ENCODE measurements at regions not wholly inside any gene's neighbourhood (a gene's known extent, or its start where the extent isn't known, plus 50 kb on each side); places are given as distances from the start of the nearest gene placed in this dataset.
"Not testable (repeated sequence)": the region's sequence is repeated elsewhere in the genome, so short reads cannot be mapped to it uniquely, and the experiment has no call there.

DNA sequence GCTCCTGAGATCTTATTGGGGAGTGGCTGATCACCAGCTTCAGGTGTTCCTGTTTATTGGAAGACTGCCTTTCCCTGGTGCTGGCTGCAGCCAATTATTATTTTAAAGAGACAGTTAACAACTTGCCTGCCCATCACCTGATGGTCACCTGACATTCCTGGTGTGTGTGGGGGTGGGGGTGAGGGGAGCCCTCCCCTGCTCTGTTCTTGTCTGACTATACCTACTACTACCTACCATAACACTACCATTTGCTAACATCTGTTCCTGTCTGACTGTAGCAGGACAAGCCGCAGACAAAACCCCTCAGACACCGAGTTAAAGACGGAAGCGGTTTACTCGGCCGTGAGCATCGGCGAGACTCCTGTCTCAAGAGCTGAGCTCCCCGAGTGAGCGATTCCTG lies 54.9 kb upstream of the NBPF3 start:
- ATAC-seq (ENCODE audit: poor library complexity) (no peak), DNase-seq (no peak)
- intact Hi-C loops (cut with DNase I): no loop called here

DNA sequence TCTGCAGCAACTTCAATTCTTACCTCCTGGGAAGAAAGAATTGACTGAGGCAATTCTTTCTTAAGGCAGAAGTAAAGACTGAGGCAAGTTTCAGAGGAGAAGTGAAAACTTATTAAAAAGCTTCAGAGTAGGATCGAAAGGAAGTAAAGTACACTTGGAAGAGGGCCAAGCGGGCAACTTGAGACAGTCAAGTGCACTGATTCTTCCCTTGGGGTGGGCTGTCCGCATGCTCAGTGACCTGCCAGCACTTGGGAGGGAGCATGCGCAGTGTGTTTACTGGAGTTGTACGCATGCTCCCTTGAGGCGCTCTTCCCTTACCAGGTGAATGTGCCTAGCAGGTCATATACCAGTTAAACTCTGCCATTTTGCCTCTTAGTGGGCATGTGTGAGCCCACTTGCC lies 55.3 kb upstream of the NBPF3 start:
- DNase-seq: no peak
- intact Hi-C loops (cut with DNase I): no loop called here
- ATAC-seq (ENCODE audit: poor library complexity): no peak

- ATAC-seq (ENCODE audit: poor library complexity) (no peak), DNase-seq (no peak)
- intact Hi-C loops (cut with DNase I): no loop called here
Measured at GRCh38 chr1:21383785-21384401, 56.0 kb upstream of the NBPF3 start.

DNA sequence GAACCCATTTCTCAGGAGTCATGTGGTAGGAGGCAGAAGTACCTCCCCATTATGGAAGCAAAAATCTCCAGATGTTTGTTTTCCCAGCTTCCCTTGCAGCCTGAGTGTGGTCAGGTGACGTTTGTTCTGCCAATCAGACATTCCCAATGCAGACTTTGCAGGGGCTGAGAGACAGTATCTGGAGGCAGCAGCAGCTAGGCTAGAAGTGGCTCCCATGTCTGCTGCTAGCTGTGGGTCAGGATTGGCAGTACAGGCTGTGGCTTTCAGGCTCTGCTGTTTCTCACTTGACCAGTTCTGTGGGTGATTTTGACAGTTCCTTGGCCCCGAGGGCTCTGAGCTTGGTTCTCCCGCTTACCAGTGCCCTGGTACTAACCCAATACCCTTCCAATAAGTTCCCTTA lies 58.6 kb upstream of the NBPF3 start:
- ATAC-seq (ENCODE audit: poor library complexity): peak; percentile 82
- intact Hi-C loops (cut with DNase I): no loop called here
- no peak for DNase-seq

DNA sequence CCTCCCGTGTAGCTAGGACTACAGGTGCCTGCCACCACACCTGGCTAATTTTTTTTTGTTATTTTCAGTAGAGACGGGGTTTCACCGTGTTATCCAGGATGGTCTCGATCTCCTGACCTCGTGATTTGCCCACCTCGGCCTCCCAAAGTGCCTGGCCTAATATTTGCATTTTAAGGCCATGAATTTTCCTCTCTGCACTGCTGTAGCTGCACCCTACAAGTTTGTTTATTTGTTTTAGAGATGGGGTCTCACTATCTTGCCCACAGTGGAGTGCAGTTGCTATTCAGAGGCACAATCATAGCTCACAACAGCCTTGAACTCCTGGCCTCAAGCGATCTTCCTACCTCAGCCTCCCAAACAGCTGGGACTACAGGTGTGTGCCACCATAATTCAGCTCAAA lies 59.8 kb upstream of the NBPF3 start:
- intact Hi-C loops (cut with DNase I); DNase-seq; ATAC-seq (ENCODE audit: poor library complexity): not testable (repeated sequence)

DNA sequence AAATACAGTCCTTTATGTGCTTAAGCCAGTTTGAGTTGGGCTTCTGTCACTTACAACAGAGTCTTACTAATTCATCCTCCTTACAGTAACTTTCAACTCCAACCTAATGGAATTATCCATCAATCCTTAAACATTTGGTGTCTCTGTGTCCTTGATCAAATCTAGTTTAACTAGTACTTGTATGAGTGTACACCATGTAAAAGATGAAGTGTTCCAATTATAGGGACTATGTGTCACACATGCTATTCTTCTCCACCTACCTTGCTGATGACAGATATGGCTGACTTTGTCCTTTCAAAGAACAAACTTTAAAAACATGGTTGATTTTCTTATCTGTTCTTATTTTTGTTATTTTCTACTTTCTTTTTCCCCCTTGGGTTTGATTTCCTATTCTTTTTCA lies 60.4 kb upstream of the NBPF3 start:
- intact Hi-C loops (cut with DNase I): no loop called here
- ATAC-seq (ENCODE audit: poor library complexity) (no peak), DNase-seq (no peak)

DNA sequence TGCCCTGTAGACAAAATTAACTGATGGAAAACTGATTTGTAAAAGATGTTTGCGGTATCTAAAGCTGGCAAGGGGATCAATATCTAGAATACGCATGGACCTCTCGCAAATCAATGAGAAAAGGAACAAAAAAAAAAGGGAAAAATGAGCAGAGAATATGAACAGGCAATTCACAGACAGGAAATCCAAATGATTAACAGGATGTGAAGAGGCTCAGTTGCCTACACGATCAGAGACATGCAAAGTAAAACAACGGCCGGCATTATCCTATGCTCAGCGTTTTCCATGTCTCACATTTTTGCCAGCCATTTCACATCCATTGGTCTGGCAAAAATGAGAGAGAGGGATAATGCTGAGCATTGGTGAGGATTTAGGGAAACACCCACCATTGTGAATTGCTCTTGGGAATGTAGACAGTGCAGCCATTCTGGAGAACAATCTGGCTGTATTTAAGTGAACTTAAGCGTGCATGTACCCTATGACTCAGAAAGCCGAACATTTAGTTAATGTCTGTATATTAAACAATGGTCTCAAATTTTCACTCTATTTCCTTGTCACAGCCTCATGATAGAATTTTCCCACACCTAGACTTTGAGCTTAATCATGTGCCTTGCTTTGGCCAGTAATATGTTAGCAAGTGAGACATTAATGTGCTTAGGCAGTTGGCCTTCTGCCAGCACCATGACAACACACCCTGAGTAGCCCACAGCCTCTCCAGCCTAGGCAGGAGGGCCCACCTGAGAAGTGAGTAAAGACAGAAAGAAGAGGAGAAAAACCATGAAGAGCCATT lies 61.0 kb upstream of the NBPF3 start:
- ATAC-seq (ENCODE audit: poor library complexity) (no peak), DNase-seq (no peak)
- intact Hi-C loops (cut with DNase I): no loop called here

- ATAC-seq (ENCODE audit: poor library complexity) (no peak), DNase-seq (no peak)
- intact Hi-C loops (cut with DNase I): loop anchor here (5.0 kb wide), 2 partner anchors 200 to 285 kb away; no protein-coding TSS in a partner anchor
Measured at GRCh38 chr1:21372383-21372782, 67.6 kb upstream of the NBPF3 start.

DNA sequence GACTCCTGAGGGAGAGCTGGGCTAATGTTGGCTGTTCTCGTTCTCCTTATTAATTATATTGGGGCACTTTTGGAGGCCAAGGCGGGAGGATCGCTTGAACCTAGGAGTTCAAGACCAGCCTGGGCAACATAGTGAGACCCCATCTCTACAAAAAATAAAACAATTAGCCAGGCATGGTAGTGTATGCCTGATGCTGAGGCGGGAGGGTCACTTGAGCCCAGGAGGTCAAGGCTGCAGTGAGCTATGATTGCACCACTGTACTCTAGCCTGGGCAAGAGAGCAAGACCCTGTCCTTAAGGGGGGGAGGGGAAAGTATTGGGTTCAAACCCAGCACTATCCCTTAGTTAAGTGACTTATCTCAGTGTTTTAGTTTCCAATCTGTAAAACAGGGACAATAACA lies 70.0 kb upstream of the NBPF3 start:
- ATAC-seq (ENCODE audit: poor library complexity): no peak

DNA sequence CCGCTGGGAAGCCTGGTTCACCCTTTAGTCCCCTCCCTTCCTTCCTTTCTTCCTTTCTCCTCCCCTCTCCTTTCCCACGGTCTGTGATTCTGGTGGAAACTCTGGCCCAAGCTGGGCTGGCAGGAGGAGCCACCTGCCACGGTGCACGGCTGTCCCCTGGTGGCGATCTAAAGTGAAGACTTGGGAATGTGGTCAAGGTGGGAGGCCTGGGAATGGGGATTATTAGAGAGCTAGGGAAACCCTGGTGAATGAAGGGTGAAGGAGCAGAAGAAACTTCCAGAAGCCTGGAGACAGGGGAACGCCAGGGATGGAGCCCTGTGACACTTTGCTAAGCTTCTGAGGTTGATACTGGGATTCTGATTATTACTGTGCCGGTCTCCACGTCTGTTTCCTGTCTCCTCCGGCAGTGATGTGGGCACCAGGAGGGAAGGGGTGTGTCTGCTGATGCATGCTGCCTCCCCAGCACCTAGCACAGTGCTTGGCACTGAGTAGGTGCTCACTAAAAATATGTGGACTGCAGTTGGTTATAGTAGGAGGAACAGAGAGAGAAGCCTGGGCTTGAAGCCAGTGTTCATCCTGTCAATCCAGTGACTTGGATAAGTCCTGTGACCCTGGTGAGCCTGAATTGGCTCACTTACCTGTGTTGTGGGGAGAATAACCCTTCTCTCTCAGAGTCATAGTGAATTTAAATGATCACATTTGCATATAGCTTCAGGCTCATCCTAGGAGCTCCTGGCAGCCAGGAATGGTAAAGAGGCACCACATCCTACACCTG lies 71.2 kb upstream of the NBPF3 start:
- intact Hi-C loops (cut with DNase I): loop anchor here (2.0 to 5.0 kb wide), 2 partner anchors 111 to 136 kb away; no protein-coding TSS in a partner anchor
- ATAC-seq (ENCODE audit: poor library complexity): peak; percentile 96
- peak; percentile 85 for DNase-seq

More for the DNA sequence above, 70.0 kb upstream of the NBPF3 start:
- DNase-seq: no peak
- intact Hi-C loops (cut with DNase I): loop anchor here (2.0 to 5.0 kb wide), 4 partner anchors 113 to 287 kb away; no protein-coding TSS in a partner anchor

- ATAC-seq (ENCODE audit: poor library complexity); DNase-seq: not testable (repeated sequence)
- intact Hi-C loops (cut with DNase I): loop anchor here (2.0 to 5.0 kb wide), 2 partner anchors 111 to 135 kb away; no protein-coding TSS in a partner anchor
Measured at GRCh38 chr1:21367973-21368514, 71.9 kb upstream of the NBPF3 start.

- intact Hi-C loops (cut with DNase I): loop anchor here (5.0 kb wide), 1 partner anchor 109 kb away; no protein-coding TSS in a partner anchor
- DNase-seq: no peak
- ATAC-seq (ENCODE audit: poor library complexity): no peak
Measured at GRCh38 chr1:21366288-21366687, 73.6 kb upstream of the NBPF3 start.

DNA sequence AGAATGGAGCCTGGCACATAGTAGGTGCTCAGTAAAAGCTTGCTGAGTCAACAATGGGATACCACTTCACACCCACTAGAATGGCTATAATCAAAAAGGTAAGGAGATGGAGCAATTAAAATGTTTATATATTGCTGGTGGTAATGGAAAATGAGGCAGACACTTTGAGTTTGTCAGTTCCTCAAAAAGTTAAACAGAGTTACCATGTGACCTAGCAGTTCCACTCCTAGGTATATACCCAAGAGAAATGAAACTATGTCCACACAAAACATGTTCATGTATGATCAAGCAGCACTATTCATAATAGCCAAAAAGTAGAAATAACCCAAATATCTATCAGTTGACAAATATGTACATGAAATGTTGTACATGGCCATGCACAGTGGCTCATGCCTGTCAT lies 74.8 kb upstream of the ECE1 start:
- intact Hi-C loops (cut with DNase I): loop anchor here (5.0 kb wide), 1 partner anchor 108 kb away; no protein-coding TSS in a partner anchor
- no peak for DNase-seq
- no peak for ATAC-seq (ENCODE audit: poor library complexity)

DNA sequence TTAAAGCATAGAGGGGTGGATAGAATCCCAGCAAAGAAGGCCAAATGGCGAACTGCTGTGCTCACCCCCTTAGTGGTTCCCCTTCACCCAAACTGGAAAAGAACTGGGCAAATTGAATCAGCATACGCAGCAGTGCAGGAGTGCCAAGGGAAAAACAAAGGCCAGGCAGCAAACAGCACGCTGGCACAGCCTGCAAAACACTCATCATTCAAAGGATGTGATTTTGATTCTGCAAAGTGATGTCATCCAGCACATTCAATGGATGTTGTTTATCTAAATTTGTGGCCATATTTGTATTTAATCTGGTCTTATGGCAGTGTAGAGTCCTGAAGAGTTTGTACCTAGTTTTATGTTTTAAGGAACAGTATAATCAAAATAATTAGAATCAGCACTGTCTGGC lies 71.8 kb upstream of the ECE1 start:
- ATAC-seq (ENCODE audit: poor library complexity): no peak
- no peak for DNase-seq

DNA sequence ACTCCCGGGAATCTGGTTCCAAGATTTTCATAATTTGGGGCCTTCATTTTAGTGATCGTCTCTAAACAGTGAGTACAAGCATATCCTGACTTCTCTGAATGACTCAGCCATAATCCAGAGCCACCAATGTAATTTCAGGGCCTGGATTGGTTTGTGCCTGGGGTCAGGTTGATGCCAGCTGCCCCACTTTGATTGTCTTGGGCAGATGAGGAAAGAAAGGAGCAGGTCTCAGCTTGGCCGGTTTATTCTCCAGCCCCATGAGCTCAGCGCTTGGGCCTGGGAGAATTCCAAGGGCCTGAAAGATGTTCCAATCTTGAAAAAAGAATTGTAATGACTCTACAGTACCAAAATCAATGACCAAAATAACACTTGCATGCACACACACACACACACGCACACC lies 71.2 kb upstream of the ECE1 start:
- intact Hi-C loops (cut with DNase I): no loop called here
- DNase-seq: no peak
- ATAC-seq (ENCODE audit: poor library complexity): no peak

More for the DNA sequence above, 71.8 kb upstream of the ECE1 start:
- intact Hi-C loops (cut with DNase I): no loop called here

DNA sequence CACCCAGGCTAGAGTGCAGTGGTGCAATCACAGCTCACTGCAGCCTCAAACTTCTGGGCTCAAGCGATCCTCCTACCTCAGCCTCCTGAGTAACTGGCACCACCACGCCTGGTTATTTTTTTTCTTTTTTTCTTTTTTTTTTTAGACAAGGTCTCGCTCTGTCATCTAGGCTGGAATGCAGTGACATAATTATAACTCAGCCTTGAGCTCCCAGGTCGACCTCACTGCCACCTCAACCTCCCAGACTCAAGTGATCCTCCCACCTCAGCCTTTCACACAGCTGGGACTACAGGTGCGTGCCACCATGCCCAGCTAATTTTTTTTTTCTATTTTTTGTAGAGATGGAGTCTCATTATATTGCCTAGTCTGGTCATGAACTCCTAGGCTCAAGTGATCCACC lies 66.9 kb upstream of the ECE1 start:
- ATAC-seq (ENCODE audit: poor library complexity) (no peak), DNase-seq (no peak)
- intact Hi-C loops (cut with DNase I): no loop called here

DNA sequence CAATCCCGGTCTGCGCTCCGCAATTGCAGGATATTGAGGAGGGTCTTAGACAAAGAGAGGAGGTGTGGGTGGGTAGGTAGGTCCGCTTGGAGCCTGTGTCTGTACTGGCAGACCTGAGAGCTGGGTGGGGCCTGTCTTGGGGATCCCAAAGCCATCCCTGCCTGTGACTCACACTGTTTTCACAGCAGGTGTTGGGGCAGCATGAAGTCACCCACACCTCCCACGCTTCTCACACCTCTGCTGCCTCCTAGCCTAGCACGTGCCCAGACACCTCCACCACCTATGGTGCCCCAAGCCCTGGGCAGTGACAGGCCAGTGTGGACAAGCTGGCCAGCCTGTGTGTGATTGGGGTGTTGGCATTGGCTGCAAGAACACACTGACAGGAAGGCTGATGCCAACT lies 65.7 kb upstream of the ECE1 start:
- ATAC-seq (ENCODE audit: poor library complexity) (no peak), DNase-seq (no peak)
- intact Hi-C loops (cut with DNase I): no loop called here

DNA sequence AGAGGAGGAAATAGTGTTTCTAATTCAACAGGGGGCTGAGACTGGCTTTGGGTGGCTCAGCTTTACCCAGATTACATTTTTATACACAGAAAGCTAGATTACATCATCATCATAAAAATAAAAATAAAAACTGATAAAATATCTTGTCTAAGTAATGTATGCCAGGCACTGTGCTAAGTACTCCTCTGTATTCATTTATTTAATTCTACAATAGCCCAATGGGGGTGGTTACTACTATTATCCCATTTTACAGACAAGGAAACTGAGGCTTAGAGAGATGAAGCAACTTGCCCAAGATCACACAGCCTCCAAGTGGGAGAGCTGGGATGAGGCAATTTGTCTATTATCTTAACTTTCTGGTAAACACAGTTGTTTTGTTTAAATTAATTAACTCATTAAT lies 62.3 kb upstream of the ECE1 start:
- DNase-seq: no peak
- intact Hi-C loops (cut with DNase I): no loop called here
- no peak for ATAC-seq (ENCODE audit: poor library complexity)

DNA sequence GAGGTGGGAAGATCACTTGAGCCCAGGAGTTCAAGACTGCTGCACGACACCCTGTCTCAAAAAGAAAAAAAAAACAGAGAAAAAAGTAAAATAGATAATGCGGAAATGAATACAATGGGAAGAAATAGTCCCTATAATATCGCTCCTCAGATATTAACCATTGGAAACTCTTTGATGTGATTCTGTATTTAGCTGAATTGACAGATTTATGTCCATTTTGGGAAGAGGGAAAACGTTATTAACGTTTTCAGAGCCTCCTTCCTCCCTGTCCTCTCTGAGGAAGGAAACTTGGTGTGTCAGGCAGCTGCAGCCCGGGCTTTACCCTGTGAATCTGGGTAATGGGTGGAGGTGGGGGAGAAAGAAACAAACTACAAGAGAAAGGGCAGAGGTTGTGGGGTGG lies 61.6 kb upstream of the ECE1 start:
- intact Hi-C loops (cut with DNase I): no loop called here
- DNase-seq (no peak), ATAC-seq (ENCODE audit: poor library complexity) (no peak)
